ENCODE measurements at regions not wholly inside any gene's neighbourhood (a gene's known extent, or its start where the extent isn't known, plus 50 kb on each side); places are given as distances from the start of the nearest gene placed in this dataset.

- DNase-seq (ENCODE audit: low read depth in 2 of 2), result no peak
These were observed 1273.9 kb downstream of the BRD1 start for GRCh38 chr22:48553694-48554308.

DNA sequence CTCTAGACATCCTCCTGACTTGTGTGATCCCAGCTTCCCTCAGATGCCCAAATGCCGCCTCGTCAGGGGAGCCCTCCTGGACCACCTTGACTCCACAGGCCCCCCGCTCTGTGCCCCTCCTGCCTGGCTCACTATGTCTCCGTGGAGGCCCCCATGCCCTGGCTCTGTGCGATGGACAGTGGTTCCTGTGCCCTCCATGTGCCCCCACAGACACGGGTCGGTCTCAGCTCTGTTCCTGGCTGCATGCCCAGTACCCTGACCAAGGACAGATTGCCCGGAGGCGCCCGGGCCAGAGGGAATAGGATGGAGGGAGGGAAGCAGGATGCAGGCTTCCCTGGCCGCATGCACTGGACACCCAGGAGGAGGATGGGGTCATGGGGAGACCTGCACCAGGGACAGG lies 1274.6 kb downstream of the BRD1 start:
- DNase-seq (ENCODE audit: low read depth in 2 of 2), result no peak

DNA sequence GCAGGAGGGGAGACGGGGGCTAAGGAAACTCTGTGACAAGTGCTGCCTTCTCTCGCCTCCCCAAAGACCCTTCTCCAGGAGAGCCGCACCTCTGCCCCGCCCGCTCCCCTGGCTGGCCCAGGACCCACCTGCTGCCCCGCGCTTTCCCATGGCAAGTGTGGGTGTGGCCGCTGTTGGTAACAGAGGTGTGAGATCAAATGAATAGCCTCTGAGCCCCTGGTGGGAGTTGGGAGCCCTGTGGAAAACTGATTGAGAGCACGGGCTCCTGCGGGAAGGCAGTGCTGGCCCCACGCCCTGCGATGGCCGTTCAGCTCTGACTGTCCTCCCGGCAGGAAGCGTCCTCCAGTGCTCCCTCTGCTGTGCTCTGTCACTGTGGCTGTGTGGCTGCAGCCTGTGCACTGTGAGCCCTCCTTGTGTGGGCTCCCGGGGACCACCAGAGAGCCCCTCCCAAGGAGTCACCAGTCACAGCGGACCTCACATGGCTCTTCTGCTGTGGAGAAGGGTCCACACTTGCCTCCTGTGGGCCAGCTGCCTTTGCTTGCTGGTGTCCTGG lies 1275.9 kb downstream of the BRD1 start:
- DNase-seq (ENCODE audit: low read depth in 2 of 2), result no peak

DNA sequence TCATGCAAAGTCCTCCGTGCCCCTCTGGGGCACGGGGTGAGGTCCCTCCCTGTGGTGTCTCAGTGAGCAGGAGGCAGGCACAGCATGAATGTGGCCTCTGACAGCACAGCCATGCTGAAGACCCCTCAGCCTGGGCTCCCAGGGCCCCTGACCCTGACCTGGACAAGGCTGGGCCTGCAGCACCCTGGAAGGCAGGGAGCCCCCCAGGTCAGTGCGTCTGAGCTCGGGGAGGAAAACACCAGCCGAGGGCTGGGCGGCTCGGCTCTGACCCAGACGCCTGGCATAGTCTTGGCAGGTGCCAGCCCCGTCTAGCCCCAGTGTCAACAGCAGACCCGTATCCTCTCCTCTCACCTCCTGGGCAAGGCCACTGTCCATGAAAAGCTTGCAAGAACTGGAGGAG lies 1276.6 kb downstream of the BRD1 start:
- no peak for DNase-seq (ENCODE audit: low read depth in 2 of 2)

DNA sequence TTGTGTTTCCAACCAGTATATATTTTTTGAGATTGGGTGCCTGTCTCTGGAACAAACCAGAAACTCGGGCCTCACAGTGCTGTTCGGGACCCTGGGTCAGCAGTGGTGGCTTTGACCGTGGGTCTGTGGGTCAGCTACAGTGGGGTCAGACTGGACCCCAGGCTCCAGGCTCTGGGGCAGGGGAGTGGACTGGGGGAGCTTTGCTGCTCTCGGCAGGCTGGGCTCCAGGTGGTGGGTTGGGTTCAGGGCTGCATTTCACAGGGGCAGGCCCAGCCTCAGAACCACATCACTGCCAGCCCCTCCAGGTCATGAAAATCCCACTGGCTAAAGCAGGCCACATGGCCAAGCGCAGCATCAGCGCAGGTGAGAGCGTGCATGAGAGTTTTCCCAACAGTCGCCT lies 1279.3 kb downstream of the BRD1 start:
- no peak for DNase-seq (ENCODE audit: low read depth in 2 of 2)

DNA sequence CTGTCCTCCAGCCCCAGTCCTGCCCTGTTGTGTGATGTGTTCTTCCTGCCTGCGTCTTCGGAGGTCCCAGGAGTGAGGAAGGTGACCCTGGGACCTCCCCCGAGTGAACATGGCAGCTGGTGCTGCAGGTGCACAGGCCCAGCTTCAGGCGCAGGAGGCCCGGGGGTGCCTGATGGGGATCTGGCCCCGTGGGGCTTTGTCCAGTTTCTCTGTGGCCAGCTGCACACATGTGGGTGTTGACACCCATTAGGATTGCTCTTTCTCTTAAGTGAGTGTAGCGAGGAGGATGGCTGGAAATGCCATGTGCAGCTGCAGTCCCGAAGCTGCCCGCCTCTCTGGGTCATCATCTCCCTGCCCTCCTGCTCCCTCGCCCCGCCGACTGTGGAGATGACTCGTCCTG lies 1279.7 kb downstream of the BRD1 start:
- no peak for DNase-seq (ENCODE audit: low read depth in 2 of 2)

GRCh38 chr22:48546653-48547424 lies 1280.8 kb downstream of the BRD1 start:
- DNase-seq (ENCODE audit: low read depth in 2 of 2), result no peak

- DNase-seq (ENCODE audit: low read depth in 2 of 2), result no peak
These were observed 1281.7 kb downstream of the BRD1 start for GRCh38 chr22:48545987-48546386.

DNA sequence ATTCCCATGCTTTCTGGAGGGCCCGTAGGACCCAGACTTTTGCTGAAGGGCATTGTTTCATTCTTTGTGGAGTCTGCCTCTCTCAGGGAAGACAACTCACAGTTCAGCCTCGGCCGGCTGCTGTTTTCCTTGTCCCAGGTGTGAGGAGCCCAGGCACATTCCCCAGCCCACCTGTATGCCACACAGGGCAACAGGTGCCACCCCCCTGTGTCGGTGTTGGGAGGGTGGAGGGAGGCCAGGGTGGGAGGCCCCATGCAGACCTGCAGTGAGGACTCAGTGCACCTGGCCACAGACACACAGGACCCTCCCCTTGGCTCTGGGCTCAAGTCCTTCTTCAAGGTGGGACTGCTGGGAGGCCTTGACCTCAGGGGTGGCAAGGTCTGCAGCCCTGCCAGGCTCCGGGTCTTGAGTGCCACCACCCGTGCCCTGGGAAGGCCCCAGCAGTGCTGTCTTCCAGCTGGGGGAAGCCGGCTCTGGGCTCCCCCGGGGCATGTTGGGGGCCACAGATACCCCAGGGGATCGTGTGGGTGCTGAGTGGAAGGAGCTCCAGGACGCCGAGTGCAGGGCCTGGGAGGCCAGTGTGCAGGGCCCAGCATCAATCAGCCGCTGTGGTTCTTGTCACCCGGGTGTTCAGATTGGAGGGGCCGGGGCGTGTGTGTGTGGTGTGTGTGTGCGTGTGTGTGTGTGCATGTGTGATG lies 1286.1 kb downstream of the BRD1 start:
- no peak for DNase-seq (ENCODE audit: low read depth in 2 of 2)

GRCh38 chr22:48539261-48539660 lies 1288.4 kb downstream of the BRD1 start:
- DNase-seq (ENCODE audit: low read depth in 2 of 2), result no peak

GRCh38 chr22:48538291-48538820 lies 1289.3 kb downstream of the BRD1 start:
- DNase-seq (ENCODE audit: low read depth in 2 of 2), result no peak

GRCh38 chr22:48537343-48537680 lies 1290.4 kb downstream of the BRD1 start:
- no peak for DNase-seq (ENCODE audit: low read depth in 2 of 2)

GRCh38 chr22:48536541-48537342 lies 1290.9 kb downstream of the BRD1 start:
- no peak for DNase-seq (ENCODE audit: low read depth in 2 of 2)

DNA sequence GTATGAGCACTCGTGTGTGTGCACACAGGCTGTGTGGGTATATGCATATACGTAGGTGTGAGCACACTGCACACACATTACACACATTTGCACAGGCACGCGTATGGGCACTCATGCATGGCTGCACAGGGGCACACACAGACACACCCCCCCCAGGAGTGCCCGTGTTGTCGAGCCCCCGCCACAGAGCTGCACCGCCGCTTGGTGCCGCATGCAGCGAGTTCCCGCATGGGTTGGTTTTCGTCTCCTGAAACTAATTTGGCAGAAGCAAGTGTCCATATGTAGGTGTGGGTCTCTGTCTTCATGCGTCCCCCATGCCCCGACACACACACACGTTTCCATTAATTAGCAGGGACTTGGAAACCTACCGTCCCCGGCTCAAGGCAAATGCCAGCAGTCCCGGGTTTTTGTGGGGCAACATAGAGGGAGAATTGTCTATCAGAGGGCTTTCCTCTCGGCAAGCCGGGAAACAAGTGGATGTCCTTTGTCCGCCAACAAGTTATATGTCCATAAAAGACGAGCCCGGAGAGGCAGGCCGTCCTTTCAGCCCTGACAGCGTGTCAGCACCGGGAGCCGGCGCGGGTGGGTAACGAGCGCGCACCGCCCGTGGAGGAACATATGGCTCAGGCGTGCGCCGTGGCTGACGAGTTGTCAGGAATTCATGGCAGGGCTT lies 1291.7 kb downstream of the BRD1 start:
- DNase-seq (ENCODE audit: low read depth in 2 of 2), result no peak

GRCh38 chr22:48534395-48534958 lies 1293.2 kb downstream of the BRD1 start:
- no peak for DNase-seq (ENCODE audit: low read depth in 2 of 2)

- DNase-seq (ENCODE audit: low read depth in 2 of 2), result no peak
These were observed 1294.7 kb downstream of the BRD1 start for GRCh38 chr22:48532986-48533385.

DNA sequence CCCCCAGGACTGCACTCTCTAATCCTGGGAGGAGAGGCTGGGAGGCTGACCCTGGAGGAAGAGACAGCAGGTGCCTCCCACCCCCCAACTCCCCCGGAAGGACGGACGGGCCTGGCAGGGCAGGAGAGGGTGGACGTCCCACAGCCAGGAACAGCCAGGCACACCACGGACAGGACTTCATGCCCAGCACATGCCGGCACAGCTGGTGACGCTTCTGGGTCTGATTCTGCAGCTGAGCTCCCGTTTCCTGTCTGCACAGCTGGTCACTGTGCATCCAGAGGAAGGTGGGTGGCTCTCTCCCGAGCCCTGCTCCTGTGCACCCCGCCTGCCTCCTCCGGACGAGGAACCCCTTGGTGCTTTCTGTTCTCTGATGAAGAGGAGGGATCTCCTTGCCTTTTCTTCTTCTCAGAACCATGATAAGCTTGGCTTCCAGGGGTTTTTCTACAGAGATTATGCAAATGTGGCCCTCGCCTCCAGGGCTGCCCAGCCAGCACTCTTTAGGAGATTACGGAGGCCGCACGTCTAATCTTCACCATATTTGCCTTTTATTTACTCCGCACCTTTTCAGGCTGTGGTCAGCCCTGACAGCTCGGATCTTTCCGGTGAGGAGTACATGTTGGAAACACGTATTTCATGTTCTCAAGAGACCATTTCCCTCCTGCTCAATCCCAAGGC lies 1295.8 kb downstream of the BRD1 start:
- DNase-seq (ENCODE audit: low read depth in 2 of 2), result no peak

DNA sequence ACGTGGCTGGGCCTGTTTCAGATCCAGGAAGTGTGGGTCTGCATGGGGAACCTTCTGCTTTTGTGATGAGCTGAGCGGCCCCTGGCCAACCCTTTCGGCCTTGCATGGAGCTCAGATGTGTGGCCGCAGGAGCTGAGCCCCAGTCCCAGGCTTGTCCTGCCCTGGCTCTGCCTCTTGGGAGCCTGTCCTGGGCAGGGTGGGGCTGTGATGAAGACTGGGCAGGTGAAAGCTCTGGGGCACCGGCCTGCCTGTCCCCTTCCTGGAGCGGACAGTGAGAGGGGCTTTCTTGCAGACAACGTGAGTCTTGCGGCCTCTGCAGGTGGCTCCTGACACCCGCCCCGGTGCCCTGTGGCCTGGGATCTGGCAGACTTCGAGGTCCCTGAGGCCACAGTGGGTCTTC lies 1296.6 kb downstream of the BRD1 start:
- DNase-seq (ENCODE audit: low read depth in 2 of 2), result no peak

DNA sequence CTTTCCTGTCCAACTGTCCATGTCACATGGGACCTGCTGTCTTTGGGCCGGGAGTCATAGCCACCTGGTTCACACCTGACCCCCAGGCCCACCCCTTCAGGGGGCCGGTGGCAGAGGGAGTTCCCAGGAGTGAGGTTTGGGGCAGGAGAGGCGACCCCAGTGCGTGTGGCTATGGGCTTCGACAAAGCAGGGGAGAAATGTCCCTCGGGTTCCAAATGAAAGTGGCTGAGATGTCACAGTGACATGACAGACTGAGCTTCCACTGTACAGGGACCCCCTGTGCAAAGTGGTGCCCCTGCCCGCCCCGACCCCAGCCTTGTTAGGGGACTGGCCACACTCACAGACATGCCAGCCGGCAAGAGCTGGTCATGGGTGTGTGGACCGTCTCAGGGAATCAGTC lies 1297.0 kb downstream of the BRD1 start:
- no peak for DNase-seq (ENCODE audit: low read depth in 2 of 2)

DNA sequence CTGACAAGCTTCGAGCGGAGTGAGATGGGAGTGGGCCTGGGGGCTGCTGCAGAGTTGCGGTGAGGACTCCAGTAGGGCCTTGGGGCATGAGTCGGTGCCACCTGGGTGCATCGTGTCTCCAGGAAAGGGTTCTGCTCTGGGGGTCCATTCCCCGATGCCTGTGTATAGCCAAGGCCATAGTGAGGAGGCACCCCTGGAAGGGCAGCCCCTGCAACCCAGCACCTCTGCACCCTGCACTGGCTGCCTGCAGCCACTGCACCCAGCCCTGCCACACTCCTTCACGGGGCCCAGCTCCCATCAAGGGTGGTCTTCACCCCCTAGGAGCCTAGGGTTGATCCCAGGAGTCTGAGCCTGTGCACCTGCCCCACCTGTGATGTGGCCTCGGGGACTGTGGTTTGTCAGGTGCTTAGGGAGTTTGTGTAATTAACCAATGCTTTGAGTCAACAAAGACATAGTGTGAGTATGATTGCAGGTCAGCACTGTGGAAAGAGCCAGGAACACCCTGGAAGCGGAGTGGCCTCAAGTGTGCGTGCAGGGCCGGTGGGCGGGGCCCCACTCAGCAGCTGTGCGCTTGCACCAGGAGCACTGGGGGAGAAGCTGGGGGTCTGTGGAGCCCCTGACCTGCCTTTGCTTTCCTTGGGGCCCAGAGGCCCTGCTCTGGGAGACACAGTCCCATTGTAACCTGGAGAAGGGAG lies 1299.3 kb downstream of the BRD1 start:
- no peak for DNase-seq (ENCODE audit: low read depth in 2 of 2)
